ENCODE measurements at regions not wholly inside any gene's neighbourhood (a gene's known extent, or its start where the extent isn't known, plus 50 kb on each side); places are given as distances from the start of the nearest gene placed in this dataset.
"Not testable (repeated sequence)": the region's sequence is repeated elsewhere in the genome, so short reads cannot be mapped to it uniquely, and the experiment has no call there.

GRCh38 chr7:65749518-65749917 lies 123.4 kb upstream of the VKORC1L1 start:
- DNase-seq: no peak

DNA sequence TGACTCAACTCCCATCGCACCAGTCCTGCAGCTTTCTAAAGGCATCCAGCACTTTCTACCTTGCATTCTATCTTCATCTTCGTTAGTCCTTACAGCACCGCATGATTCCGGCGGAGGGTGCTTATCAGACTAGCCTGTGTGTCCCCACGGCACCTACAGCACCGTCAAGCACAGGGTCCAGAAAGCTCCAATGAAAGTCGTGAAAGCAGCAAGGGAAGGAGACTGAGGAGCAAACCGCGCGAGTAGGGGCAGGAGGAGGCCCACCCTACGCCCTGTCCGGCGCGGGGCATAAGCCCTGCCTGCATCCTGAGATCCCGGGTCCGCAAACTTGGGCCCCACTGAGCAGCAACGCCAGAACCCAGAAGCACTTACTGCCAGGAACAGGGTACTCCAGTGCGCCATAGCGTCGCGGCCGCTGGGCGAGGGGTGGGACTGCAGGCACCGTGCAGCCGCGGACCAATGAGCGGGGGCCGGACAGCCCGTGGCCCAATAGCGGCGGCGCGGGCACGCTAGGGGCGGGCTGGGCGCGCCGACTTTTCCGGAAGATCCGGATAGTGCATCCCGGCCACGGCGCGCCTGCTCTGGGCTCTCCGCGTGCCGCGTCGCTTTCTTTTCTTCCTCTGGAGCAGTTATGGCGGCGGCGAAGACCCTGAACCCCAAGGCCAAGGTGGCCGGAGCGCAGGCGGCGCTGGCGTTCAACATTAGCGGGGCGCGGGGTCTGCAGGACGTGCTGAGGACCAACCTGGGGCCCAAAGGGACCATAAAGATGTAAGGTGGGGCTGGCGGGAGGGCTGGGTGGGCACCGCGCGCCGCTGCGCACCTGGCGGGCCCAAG lies 122.1 kb upstream of the VKORC1L1 start:
- peak; percentile 83 for DNase-seq

DNA sequence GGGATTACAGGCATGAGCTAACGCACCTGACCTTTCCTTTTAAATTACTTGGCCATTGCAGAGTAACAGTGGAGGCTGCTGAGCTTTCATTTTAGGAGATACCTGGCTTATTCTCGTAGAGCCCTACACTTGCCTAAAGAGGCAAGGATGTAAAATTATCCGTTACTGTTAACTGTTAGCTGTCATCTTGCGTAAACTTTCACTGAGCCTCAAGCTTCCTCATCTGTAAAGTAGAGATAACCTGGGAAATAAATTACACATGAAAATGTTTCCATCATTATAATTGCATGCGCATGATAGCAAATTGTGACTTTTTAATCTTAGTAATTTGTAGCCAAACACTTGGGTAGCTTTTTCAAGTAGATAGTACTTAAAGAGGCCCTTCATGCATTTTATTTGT lies 118.8 kb upstream of the VKORC1L1 start:
- DNase-seq: not testable (repeated sequence)

- not testable (repeated sequence) for DNase-seq
Measured at GRCh38 chr7:65758991-65759390, 113.9 kb upstream of the VKORC1L1 start.

DNA sequence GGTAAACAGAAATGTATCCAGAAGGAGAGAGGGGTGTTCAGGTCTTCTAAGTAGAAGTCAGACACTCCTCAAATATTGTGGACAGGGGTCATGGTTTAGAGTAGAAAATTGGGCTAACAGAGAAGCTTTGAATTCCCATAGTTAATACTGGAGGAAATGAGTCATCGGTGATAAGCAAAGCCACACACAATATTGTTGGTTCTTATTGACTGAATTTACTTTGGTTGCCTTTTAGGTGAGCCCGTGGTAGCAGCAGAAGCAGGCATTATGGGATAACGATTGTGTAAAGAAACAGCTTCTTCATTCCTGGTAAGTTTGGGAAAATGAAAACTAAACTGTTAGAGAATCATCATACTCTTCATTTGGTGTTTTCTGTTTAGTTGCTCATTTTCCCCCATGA lies 110.2 kb upstream of the VKORC1L1 start:
- not testable (repeated sequence) for DNase-seq

DNA sequence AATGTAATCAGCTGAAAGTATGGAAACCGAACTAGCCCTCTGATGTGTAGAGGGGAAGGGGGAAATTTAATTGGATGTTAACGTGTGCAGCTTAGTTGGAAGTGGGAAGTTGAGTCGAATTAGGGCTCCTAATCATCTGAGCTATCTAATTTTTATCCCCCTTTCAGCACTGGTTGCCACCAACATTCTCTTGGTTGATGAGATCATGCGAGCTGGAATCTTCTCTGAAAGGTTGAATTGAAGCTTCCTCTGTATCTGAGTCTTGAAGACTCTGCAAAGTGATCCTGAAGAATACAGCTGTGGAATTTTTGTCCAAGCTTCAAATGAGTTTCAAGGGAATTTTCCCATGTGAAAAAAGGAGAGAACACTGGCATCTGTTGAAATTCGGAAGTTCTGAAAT lies 109.8 kb upstream of the VKORC1L1 start:
- DNase-seq: not testable (repeated sequence)

DNA sequence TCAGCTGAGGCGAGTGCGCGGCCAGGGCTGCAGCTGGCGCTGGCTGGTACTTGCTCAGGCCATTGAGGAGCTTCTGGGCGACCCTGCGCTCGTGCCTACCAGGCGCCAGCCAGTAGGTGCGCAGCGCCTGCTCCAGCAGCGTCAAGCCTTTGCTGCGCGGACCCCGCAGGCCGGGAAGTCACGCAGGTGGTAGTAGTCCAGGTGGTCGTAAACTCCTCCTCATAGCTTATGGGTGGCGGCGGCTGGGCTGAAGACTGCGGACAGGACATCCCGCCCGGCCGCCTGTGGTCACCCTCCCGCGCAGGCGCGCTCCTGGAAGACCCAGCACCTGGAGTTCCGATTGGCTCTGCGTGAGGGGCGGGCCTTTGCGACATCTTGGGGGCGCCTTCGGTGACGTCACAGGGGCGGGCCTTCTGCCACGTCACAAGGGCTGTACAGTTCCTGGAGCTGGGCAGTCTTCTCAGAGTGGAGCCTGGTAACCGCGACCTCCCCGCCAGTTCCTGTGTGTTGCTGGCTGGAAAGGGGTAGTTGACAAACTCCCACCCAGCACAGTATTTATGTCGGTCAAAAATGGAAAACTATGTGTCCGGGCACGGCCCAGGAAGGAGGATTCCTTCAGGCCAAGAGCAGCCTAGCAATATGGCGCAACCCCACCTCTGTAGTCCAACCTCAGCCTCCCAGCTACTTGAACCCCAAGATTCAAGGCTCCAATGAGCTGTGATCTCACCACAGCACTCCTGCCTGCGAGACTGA lies 102.2 kb upstream of the VKORC1L1 start:
- DNase-seq: peak; percentile 96

DNA sequence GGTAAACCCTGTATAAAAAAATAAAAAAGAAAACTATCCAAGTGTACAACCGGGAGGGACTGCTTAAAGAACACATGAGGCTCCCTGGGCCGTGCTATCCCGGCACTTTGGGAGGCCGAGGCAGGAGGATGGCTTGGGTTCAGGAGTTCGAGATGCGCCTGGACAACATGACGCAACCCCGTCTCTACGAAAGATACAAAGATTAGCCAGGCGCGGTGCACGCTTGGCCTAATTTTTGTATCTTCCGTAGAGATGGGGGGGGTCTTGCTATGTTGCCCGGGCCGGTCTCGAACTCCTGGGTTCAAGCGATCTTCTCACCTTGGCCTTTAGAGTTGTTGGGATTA lies 101.7 kb upstream of the VKORC1L1 start:
- not testable (repeated sequence) for DNase-seq

DNA sequence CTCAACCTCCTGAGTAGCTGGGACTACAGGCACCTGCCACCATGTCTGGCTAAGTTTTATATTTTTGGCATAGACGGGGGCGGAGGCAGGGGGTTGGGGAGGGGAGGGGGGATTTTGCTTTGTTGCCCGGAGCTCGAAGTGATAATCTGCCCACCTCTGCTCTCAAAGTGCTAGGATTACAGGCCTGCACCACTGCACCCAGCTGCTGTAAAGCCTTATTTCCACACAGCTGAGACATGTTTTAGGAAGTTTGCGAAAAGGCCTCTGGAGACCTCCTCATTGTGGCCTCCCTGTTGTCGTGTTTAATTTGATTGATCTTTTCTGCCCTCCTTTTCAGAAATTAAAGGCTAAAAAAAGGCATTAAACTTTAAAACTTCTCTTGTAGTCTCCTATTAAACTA lies 96.2 kb upstream of the VKORC1L1 start:
- not testable (repeated sequence) for DNase-seq

DNA sequence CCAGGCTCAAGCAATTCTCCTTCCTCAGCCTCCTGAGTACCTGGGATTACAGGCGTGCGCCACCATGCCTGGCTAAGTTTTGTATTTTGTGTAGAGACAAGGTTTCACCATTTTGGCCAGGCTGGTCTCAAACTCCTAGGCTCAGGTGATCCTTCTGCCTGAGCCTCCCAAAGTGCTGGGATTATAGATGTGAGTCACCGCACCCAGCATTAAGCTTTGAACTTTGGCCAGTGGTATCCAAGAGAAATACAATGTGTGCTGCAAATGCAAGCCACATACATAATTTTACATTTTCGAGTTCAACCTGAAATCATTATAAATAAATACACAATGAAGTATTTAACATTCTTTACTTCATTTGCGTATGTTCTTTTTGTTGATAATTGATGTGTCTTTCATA lies 82.9 kb upstream of the VKORC1L1 start:
- DNase-seq: not testable (repeated sequence)

DNA sequence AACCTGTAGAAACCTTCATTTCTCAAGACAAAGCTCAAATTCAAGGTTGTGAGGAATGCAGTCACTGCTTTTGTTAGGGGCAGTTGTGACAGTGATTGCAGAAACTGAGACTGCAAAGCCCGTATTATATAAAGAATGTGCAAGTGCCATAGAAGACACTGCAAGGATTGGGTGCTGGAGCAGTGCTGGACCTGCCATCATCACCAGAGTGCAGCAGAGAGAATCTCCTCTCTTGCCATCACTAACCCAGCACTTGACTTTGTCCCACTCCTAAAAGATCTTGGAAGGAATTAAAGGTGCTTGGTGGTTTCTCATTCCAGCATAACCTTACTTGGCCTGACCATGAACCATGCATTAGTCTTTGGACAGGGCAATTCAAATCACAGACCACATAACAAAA lies 81.1 kb upstream of the VKORC1L1 start:
- DNase-seq: not testable (repeated sequence)

- not testable (repeated sequence) for DNase-seq
Measured at GRCh38 chr7:65792726-65793125, 80.1 kb upstream of the VKORC1L1 start.

DNA sequence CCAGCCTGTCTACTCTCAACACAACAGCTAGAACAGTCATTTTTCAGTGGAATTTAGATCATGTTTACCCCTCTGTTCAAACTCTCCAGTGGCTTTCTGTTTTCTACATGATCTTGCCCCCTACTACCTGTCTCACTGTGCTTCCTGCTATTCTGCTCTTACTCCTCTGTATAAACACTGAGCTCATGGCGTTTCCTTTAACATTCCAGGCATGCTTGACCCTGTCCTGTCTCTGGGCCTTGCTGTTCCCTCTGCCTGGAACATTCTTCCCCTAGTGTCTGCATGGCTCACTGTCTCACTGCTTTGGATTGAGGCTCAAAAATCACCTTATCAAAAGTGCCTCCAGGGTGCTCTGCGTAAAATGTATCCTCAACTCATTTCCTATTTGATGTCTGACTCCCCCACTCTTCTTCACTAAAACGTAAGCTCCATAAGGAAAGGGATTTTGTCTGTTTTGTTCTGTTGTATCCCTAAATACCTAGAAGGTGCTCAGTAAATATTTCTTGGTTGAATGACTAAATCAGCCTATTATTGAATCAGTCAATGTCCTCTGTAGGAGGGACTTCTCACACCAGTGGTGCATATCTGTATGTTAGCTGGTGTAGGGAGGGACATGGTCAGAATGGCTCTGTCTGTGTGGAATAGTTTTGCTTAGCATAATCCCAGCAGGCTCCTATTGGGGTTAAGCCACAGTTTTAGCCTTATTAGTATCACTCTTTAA lies 78.0 kb upstream of the VKORC1L1 start:
- DNase-seq: not testable (repeated sequence)

DNA sequence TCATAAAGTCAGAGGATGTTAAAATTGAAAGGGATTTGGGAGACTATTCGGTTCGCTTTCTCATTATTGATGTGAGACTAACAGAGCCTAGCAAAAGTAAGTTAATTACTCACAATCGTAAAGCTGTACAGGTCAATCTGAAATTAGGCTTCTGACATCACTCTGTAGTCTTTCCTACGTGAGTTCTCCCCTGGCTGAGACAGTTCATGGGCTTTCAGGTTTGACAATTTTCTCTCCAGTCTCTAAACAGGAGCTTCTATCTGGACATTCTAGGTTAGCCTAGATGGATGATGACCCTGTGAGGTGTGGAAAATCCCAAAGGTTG lies 77.5 kb upstream of the VKORC1L1 start:
- DNase-seq: not testable (repeated sequence)

DNA sequence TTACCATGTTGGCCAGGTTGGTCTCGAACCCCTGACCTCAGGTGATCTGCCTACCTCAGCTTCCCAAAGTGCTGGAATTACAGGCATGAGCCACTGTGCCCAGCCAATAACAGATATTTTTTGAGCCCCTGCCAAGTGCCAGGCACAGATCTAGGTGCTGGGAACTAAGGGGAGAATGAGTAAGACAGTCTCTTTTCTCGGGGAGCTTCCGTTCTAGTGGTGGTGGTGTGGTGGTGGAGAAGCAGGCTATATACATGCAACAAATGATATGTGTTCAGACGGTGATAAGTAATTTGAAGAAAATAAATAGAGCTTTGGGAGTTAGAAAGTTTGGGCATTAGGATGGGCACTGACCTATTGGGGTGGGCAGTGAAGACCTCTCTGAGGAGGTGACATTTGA lies 76.7 kb upstream of the VKORC1L1 start:
- DNase-seq: no peak

DNA sequence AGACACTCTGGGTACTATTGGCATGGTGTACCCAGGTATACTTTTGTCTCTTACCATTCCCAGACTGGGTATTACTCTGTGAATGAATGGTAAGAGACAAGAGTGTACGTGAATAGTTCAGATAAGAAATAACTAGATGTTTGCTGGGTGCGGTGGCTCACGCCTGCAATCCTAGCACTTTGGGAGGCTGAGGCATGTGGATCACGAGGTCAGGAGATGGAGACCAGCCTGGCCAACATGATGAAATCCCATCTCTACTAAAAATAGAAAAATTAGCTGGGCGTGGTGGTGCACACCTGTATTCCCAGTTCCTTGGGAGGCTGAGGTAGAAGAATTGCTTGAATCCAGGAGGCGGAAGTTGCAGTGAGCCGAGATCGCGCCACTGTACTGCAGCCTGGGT lies 75.8 kb upstream of the VKORC1L1 start:
- DNase-seq: not testable (repeated sequence)

DNA sequence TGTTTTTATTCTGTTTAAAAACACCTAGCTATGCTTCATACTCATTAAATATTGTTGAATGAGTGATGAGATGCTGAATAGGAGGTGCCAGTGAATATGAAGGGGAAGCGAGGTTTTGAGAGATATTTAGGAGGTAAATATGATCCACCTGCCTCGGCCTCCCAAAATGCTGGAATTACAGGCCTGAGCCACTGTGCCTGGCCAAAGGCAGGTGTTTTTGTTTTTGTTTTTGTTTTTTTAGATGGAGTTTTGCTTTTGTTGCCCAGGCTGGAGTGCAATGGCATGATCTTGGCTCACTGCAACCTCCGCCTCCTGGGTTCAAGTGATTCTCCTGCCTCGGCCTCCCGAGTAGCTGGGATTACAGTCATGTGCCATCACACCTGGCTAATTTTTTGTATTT lies 75.3 kb upstream of the VKORC1L1 start:
- DNase-seq: not testable (repeated sequence)

DNA sequence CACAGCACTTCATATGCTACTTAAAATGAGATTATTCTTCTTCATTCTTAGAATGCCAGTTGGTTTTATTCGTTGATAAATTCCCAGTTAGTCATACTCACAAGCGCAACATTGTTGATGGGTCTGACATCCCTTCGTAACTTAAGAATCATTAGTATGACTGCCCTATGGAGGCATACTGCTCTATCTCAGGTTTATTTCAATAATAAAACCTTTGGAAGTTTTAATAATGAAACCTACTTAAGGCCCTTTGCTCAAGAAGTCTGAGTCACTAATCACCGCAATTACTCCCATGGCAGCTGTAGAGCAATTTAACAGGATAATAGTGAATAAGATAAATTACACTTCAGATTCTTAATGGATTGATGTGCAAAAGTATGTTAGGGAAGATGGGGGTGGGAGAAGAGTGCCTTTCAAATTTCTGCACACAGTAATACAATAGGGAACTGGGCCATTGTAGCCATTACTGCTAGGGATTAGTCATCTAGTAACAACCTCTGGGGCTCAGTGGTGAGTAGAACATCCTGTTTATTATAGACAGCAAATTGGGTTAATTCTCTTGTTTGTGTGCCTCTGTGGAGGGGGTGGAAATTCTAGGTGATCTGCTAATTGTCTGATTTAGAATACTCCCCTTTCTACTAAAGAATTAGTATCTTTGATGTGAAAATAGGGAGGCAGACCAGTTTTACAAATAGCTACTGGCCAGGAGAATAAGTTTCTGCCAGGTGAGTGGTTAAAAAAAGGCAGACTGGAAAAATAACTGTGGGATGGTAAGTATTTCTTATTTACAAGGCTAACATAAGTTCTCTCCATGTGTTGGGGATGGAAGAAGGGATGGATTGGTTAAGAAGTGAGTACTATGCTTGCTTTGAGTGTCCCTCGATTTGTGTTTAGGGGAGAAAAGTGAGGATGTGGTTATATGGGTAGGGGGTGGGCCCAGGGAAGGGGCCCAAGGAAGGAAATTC lies 74.5 kb upstream of the VKORC1L1 start:
- DNase-seq: no peak

GRCh38 chr7:65800191-65800590 lies 72.7 kb upstream of the VKORC1L1 start:
- not testable (repeated sequence) for DNase-seq

- no peak for DNase-seq
Measured at GRCh38 chr7:65800890-65801341, 72.0 kb upstream of the VKORC1L1 start.

GRCh38 chr7:65804887-65805286 lies 68.0 kb upstream of the VKORC1L1 start:
- DNase-seq: no peak

GRCh38 chr7:65807067-65807466 lies 65.8 kb upstream of the VKORC1L1 start:
- not testable (repeated sequence) for DNase-seq

Data from CD4-positive, alpha-beta T cell treated with Interferon gamma for 1 hour (primary cell).